ENCODE measurements at regions not wholly inside any gene's neighbourhood (a gene's known extent, or its start where the extent isn't known, plus 50 kb on each side); places are given as distances from the start of the nearest gene placed in this dataset.
A peak's percentile ranks its signal among the peaks of the same experiment; 100 is the strongest.

- Mint-ChIP-seq H3K36me3 (ENCODE audit: insufficient read depth) (no peaks in the 10 kb centered on the region), H3K27me3 (ENCODE audit: low read depth) (peaks cover 11% of the 10 kb centered on the region), H3K9me3 (no peaks in the 10 kb centered on the region), H3K4me3 (no peak overlapping the region), H3K4me1 (ENCODE audit: low read depth) (no peaks in the 10 kb centered on the region)
- no peak for DNase-seq
- ATAC-seq, result no peak
These were observed 79.2 kb downstream of the FOXB1 start for GRCh38 chr15:60083318-60083717.

GRCh38 chr15:60086681-60087429 lies 82.7 kb downstream of the FOXB1 start:
- peaks cover 11% of the 10 kb centered on the region for H3K27me3 Mint-ChIP-seq (ENCODE audit: low read depth)
- no peaks in the 10 kb centered on the region for H3K36me3 Mint-ChIP-seq (ENCODE audit: insufficient read depth)
- no peak for DNase-seq
- no peak for ATAC-seq
- H3K4me1 Mint-ChIP-seq (ENCODE audit: low read depth), result no peaks in the 10 kb centered on the region
- no peaks in the 10 kb centered on the region for H3K9me3 Mint-ChIP-seq
- no peak overlapping the region for H3K4me3 Mint-ChIP-seq

- Mint-ChIP-seq H3K36me3 (ENCODE audit: insufficient read depth) (no peaks in the 10 kb centered on the region), H3K4me3 (no peak overlapping the region), H3K27me3 (ENCODE audit: low read depth) (peaks cover 9% of the 10 kb centered on the region), H3K9me3 (no peaks in the 10 kb centered on the region), H3K4me1 (ENCODE audit: low read depth) (no peaks in the 10 kb centered on the region)
- ATAC-seq (no peak), DNase-seq (no peak)
These were observed 83.5 kb downstream of the FOXB1 start for GRCh38 chr15:60087561-60087960.

DNA sequence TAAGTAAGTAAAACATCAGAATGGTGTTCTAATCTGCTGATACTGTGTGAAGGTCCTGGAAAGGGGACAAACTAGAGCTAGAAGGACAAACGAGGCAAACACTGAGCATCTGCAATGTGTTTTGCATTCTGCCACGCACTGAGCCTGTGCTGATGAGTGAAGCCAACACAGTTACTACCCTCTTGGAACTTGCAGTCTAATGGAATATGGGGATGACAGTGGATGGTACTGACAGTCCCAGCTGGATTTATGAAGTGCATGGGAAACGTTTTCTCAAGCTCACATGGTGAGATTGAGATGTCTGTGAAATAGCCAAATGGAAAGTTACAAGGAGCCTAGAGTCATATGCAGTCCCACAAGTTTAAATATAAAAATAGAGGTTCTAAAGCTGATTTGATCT lies 86.6 kb downstream of the FOXB1 start:
- Mint-ChIP-seq H3K4me3 (no peak overlapping the region), H3K36me3 (ENCODE audit: insufficient read depth) (no peaks in the 10 kb centered on the region), H3K9me3 (no peaks in the 10 kb centered on the region), H3K27me3 (ENCODE audit: low read depth) (peaks cover 11% of the 10 kb centered on the region), H3K4me1 (ENCODE audit: low read depth) (no peaks in the 10 kb centered on the region)
- no peak for ATAC-seq
- no peak for DNase-seq

GRCh38 chr15:60091157-60091556 lies 87.0 kb downstream of the FOXB1 start:
- ATAC-seq (no peak), DNase-seq (no peak)
- H3K4me3 Mint-ChIP-seq, result no peak overlapping the region
- no peaks in the 10 kb centered on the region for H3K4me1 Mint-ChIP-seq (ENCODE audit: low read depth)
- H3K36me3 Mint-ChIP-seq (ENCODE audit: insufficient read depth), result no peaks in the 10 kb centered on the region
- peaks cover 8% of the 10 kb centered on the region for H3K27me3 Mint-ChIP-seq (ENCODE audit: low read depth)
- H3K9me3 Mint-ChIP-seq, result no peaks in the 10 kb centered on the region

DNA sequence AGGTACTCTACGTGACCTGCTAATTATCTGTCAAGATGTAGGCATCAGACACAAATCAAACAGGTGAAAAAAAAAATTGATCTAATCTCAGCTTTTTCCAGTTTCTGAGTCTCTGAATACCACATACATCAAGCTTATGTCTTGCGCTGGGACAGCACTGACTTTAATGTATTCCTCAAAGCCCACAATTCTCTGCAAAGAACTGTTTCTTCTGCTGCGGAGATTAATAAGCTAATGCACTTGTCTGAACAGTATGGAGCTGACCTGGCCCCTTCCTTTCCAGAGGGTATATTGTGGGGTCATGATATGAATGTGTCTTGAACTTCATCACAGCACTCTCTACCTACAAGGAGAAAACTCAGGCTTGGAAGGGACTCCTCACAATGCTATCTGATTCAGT lies 87.8 kb downstream of the FOXB1 start:
- Mint-ChIP-seq H3K9me3 (no peaks in the 10 kb centered on the region), H3K4me3 (no peak overlapping the region), H3K4me1 (ENCODE audit: low read depth) (no peaks in the 10 kb centered on the region), H3K27me3 (ENCODE audit: low read depth) (peaks cover 8% of the 10 kb centered on the region), H3K36me3 (ENCODE audit: insufficient read depth) (no peaks in the 10 kb centered on the region)
- no peak for DNase-seq
- ATAC-seq, result no peak

GRCh38 chr15:60093273-60094067 lies 89.4 kb downstream of the FOXB1 start:
- Mint-ChIP-seq H3K4me3 (no peak overlapping the region), H3K27me3 (ENCODE audit: low read depth) (peaks cover 5% of the 10 kb centered on the region), H3K9me3 (no peaks in the 10 kb centered on the region), H3K36me3 (ENCODE audit: insufficient read depth) (no peaks in the 10 kb centered on the region), H3K4me1 (ENCODE audit: low read depth) (no peaks in the 10 kb centered on the region)
- DNase-seq (no peak), ATAC-seq (no peak)

- H3K36me3 Mint-ChIP-seq (ENCODE audit: insufficient read depth), result no peaks in the 10 kb centered on the region
These were observed 91.6 kb downstream of the FOXB1 start for GRCh38 chr15:60095711-60096110.

GRCh38 chr15:60096157-60096556 lies 92.0 kb downstream of the FOXB1 start:
- H3K4me1 Mint-ChIP-seq (ENCODE audit: low read depth), result no peaks in the 10 kb centered on the region
- H3K27me3 Mint-ChIP-seq (ENCODE audit: low read depth), result peaks cover 11% of the 10 kb centered on the region
- no peaks in the 10 kb centered on the region for H3K9me3 Mint-ChIP-seq
- H3K4me3 Mint-ChIP-seq, result no peak overlapping the region
- ATAC-seq (no peak), DNase-seq (no peak)
- no peaks in the 10 kb centered on the region for H3K36me3 Mint-ChIP-seq (ENCODE audit: insufficient read depth)

More at GRCh38 chr15:60095711-60096110, 91.6 kb downstream of the FOXB1 start:
- no peaks in the 10 kb centered on the region for H3K9me3 Mint-ChIP-seq
- H3K4me3 Mint-ChIP-seq, result no peak overlapping the region
- H3K4me1 Mint-ChIP-seq (ENCODE audit: low read depth), result no peaks in the 10 kb centered on the region
- H3K27me3 Mint-ChIP-seq (ENCODE audit: low read depth), result peaks cover 11% of the 10 kb centered on the region
- DNase-seq (no peak), ATAC-seq (no peak)

GRCh38 chr15:60101416-60101815 lies 97.3 kb downstream of the FOXB1 start:
- Mint-ChIP-seq H3K4me1 (ENCODE audit: low read depth) (no peaks in the 10 kb centered on the region), H3K36me3 (ENCODE audit: insufficient read depth) (no peaks in the 10 kb centered on the region), H3K9me3 (no peaks in the 10 kb centered on the region), H3K27me3 (ENCODE audit: low read depth) (peaks cover 10% of the 10 kb centered on the region), H3K4me3 (no peak overlapping the region)
- DNase-seq (no peak), ATAC-seq (no peak)

DNA sequence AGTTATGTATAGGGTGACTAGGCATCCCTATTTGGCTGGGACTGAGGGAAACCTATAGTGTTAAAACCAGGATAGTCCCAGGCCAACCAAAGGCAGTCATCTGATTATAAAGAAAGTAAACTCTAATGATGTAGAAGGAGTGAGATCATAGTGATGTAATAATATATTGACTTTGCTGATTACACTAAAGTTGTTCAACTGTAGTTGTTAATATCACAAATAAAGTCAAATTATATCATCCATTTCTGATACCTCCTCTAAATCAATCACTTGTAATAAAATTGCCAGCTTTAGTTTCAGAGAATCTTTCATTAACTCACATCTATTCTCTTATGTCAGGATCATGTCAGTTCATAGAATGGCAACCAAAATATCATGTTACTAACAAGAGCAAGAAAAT lies 98.6 kb downstream of the FOXB1 start:
- peaks cover 10% of the 10 kb centered on the region for H3K27me3 Mint-ChIP-seq (ENCODE audit: low read depth)

DNA sequence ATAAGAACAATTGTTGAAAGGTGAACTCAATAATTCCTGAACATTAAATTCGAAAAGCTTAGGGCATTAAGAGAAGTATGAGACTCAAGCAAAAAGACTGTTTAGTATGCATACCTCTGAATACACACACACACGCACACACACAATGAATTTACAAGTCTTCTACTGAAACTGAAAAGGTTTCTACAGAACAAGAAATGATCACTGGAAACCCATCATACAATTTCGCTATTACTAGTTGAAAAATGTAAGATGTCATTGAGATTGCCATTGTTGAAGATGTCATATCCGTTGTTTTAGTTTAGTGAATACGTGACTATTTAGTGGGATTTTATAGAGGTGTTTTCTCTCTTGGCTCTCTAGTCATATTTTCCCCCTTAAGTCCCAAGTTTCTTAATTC lies 106.8 kb downstream of the FOXB1 start:
- no peaks in the 10 kb centered on the region for H3K27me3 Mint-ChIP-seq (ENCODE audit: low read depth)
- H3K4me1 Mint-ChIP-seq (ENCODE audit: low read depth), result peaks cover 11% of the 10 kb centered on the region
- H3K9me3 Mint-ChIP-seq, result no peaks in the 10 kb centered on the region
- H3K4me3 Mint-ChIP-seq, result no peak overlapping the region
- ATAC-seq, result peak; percentile 48 to 66
- no peak for DNase-seq
- H3K36me3 Mint-ChIP-seq (ENCODE audit: insufficient read depth), result no peaks in the 10 kb centered on the region

More for the DNA sequence above, 98.6 kb downstream of the FOXB1 start:
- no peaks in the 10 kb centered on the region for H3K4me1 Mint-ChIP-seq (ENCODE audit: low read depth)
- no peaks in the 10 kb centered on the region for H3K36me3 Mint-ChIP-seq (ENCODE audit: insufficient read depth)
- no peaks in the 10 kb centered on the region for H3K9me3 Mint-ChIP-seq
- H3K4me3 Mint-ChIP-seq, result no peak overlapping the region
- ATAC-seq, result no peak
- no peak for DNase-seq

- no peak for DNase-seq
- no peaks in the 10 kb centered on the region for H3K9me3 Mint-ChIP-seq
- no peaks in the 10 kb centered on the region for H3K36me3 Mint-ChIP-seq (ENCODE audit: insufficient read depth)
- peaks cover 15% of the 10 kb centered on the region for H3K4me1 Mint-ChIP-seq (ENCODE audit: low read depth)
- no peaks in the 10 kb centered on the region for H3K27me3 Mint-ChIP-seq (ENCODE audit: low read depth)
- ATAC-seq, result peak; percentile 43 to 49
- H3K4me3 Mint-ChIP-seq, result no peak overlapping the region
These were observed 111.7 kb downstream of the FOXB1 start for GRCh38 chr15:60115579-60116380.

DNA sequence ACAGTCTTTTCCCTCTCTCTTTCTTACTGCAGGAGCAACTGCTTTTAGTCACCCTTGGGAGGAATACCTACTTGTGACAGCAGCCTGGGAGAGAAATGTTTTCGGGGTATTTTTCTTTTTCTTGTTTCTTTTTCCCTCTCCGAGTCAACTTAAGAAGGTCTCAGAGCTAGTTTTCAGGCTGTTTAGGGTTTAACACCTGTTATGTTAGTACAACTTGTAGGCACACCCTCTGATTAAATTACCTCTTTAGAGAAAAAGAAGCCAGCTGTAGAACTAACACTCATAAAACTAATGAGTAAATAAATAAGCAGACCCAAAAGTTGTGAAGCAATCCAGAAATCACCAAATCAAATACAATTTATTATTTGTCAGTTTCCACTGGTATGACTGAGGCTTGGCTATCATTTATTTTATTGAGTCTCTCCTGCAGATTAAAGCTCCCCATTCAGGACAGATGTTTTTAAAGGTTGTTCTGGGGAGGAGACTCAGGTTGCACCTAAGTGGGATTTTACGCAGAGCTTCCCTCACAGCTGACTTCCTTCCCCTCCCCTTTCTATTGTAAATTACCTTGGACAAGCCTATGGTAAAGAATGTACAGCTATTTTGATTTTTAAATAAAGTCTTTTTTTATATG lies 112.5 kb downstream of the FOXB1 start:
- no peak for DNase-seq
- peaks cover 14% of the 10 kb centered on the region for H3K4me1 Mint-ChIP-seq (ENCODE audit: low read depth)
- H3K27me3 Mint-ChIP-seq (ENCODE audit: low read depth), result no peaks in the 10 kb centered on the region
- H3K36me3 Mint-ChIP-seq (ENCODE audit: insufficient read depth), result no peaks in the 10 kb centered on the region
- H3K4me3 Mint-ChIP-seq, result no peak overlapping the region
- ATAC-seq, result no peak
- H3K9me3 Mint-ChIP-seq, result no peaks in the 10 kb centered on the region

Measured in activated T-cell treated with anti-CD3 and anti-CD28 coated beads, Interleukin-2, amount 50 U/mL, for 4 hours (primary cell).